ENCODE measurements at regions not wholly inside any gene's neighbourhood (a gene's known extent, or its start where the extent isn't known, plus 50 kb on each side); places are given as distances from the start of the nearest gene placed in this dataset.
A peak's percentile ranks its signal among the peaks of the same experiment; 100 is the strongest.

GRCh38 chr3:194857469-194858113 is 171.9 kb downstream of the FAM43A start:
- DNase-seq (ENCODE audit: low read depth) = no peak
- no peak overlapping the region for H3K4me3 ChIP-seq (ENCODE audit: low read depth, low read length)
- TF ChIP-seq, protein P1, sequence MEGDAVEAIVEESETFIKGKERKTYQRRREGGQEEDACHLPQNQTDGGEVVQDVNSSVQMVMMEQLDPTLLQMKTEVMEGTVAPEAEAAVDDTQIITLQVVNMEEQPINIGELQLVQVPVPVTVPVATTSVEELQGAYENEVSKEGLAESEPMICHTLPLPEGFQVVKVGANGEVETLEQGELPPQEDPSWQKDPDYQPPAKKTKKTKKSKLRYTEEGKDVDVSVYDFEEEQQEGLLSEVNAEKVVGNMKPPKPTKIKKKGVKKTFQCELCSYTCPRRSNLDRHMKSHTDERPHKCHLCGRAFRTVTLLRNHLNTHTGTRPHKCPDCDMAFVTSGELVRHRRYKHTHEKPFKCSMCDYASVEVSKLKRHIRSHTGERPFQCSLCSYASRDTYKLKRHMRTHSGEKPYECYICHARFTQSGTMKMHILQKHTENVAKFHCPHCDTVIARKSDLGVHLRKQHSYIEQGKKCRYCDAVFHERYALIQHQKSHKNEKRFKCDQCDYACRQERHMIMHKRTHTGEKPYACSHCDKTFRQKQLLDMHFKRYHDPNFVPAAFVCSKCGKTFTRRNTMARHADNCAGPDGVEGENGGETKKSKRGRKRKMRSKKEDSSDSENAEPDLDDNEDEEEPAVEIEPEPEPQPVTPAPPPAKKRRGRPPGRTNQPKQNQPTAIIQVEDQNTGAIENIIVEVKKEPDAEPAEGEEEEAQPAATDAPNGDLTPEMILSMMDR (IDR thresholded peaks at IDR 0.05; ENCODE audit: insufficient read depth, low read depth, low read length, missing control alignments) = no peak

DNA sequence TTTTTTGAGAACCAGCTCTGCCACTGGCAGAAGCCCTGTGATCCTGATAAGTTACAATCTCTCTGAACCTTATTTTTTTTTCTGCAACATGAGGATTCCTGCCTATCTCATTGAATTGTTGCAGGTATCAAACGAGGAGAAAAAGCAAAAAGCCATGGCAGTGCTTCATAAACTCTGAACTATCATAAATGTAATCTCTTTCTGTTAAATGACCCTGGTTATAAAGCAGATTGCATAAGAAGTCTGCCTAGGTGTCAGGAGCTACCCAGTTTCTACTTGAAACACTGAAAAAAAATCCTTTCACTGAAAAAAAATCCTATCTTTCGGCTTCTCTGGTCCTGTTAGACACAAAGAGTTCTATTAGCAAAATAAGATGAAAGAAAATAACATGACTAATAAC is 172.7 kb downstream of the FAM43A start:
- TF ChIP-seq, protein P1 (IDR thresholded peaks at IDR 0.05; ENCODE audit: insufficient read depth, low read depth, low read length, missing control alignments) = no peak
- no peak overlapping the region for H3K4me3 ChIP-seq (ENCODE audit: low read depth, low read length)
- no peak for DNase-seq (ENCODE audit: low read depth)

- TF ChIP-seq, protein P1 (IDR thresholded peaks at IDR 0.05; ENCODE audit: insufficient read depth, low read depth, low read length, missing control alignments) = no peak
- no peak for DNase-seq (ENCODE audit: low read depth)
- H3K4me3 ChIP-seq (ENCODE audit: low read depth, low read length) = no peak overlapping the region
Observed at GRCh38 chr3:194860725-194861124, 175.0 kb downstream of the FAM43A start.

DNA sequence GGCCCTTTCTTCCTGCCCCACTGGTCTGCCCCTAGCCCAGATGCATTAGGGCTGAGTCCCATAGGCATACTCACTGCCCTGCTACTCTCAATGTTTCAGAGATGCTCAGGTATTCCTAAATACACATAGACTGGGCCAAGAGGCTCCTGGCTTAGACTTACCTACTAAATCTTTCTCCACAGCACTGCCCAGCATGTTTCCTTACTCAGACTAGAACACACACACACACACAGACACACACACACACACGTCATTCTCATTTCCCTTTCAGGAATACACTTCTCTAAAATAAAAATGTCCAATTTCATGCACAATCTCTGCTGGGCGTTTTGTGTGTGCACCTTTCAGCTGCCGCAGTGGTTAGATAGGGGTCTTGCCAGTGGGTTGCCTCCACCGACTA is 175.7 kb downstream of the FAM43A start:
- no peak overlapping the region for H3K4me3 ChIP-seq (ENCODE audit: low read depth, low read length)
- DNase-seq (ENCODE audit: low read depth) = no peak
- TF ChIP-seq, protein P1 (IDR thresholded peaks at IDR 0.05; ENCODE audit: insufficient read depth, low read depth, low read length, missing control alignments) = no peak

DNA sequence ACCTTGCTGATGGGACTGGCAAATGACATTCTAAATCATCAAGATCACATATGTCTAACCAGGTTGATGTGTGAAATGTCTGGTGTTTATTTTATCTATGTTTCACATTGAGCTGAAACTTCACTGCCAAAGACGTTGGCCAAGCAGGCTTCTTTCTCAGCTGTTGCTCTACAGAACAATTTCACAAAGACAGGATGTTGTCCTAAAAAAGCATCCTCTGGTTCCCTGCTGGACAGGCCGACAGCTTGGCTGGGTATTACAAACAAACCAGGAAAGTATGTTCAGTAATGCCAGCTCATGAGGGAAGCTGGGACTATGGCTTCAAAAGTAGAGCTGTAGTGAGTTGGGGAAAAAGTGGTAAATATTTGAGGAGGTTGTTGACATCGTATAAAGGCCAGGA is 179.4 kb downstream of the FAM43A start:
- no peak overlapping the region for H3K4me3 ChIP-seq (ENCODE audit: low read depth, low read length)
- no peak for DNase-seq (ENCODE audit: low read depth)
- TF ChIP-seq, protein P1 (IDR thresholded peaks at IDR 0.05; ENCODE audit: insufficient read depth, low read depth, low read length, missing control alignments) = no peak

DNA sequence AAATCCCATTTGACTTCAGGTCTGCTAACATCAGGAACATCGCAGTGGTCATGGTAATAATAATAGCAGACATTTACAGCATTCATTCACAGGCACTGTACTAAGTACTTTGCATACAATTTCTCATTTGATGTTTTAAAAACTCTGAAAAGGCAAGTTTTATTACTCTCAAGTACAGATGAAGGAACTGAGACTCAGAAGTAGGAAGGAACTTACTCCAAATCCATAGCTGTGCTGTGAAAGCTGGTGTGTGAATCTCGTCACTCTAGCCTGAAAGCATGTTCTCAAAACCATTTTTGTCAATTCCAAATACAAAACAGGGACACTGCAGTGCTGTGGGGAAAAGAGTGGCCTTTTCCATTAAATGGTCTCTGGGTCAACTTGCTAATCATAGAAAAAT is 179.9 kb downstream of the FAM43A start:
- peak; percentile 9 for DNase-seq (ENCODE audit: low read depth)
- H3K4me3 ChIP-seq (ENCODE audit: low read depth, low read length) = no peak overlapping the region
- TF ChIP-seq, protein P1 (IDR thresholded peaks at IDR 0.05; ENCODE audit: insufficient read depth, low read depth, low read length, missing control alignments) = no peak

DNA sequence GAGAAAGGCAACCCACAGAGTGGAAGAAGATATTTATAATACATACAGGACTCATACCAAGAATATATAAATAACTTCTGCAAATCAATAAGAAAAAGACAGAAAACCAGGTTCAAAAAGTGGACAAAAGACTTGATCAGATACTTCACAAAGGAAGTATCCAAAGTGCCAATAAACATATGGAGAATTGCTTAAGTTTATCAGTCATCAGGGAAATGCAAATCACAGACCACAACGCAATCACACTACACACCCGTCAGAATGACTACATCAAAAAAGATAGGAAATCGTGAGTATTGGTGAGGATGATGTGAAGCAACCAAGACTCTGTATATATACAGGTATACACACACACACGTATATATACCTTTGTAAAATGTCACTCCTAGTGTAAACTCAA is 180.6 kb downstream of the FAM43A start:
- DNase-seq (ENCODE audit: low read depth) = no peak
- no peak overlapping the region for H3K4me3 ChIP-seq (ENCODE audit: low read depth, low read length)
- TF ChIP-seq, protein P1 (IDR thresholded peaks at IDR 0.05; ENCODE audit: insufficient read depth, low read depth, low read length, missing control alignments) = no peak
